GM21515 (cell line): ENCODE measurements at regions not wholly inside any gene's neighbourhood (a gene's known extent, or its start where the extent isn't known, plus 50 kb on each side); places are given as distances from the start of the nearest gene placed in this dataset.
A peak's percentile ranks its signal among the peaks of the same experiment; 100 is the strongest.
"Not testable (repeated sequence)": the region's sequence is repeated elsewhere in the genome, so short reads cannot be mapped to it uniquely, and the experiment has no call there.

Experiments used
- ATAC-seq: cut with Tn5 transposase; IDR thresholded peaks from one replicate; pipeline ENCODE4 v1.9.1; 2021; ENCODE audit not compliant: unreplicated experiment

DNA sequence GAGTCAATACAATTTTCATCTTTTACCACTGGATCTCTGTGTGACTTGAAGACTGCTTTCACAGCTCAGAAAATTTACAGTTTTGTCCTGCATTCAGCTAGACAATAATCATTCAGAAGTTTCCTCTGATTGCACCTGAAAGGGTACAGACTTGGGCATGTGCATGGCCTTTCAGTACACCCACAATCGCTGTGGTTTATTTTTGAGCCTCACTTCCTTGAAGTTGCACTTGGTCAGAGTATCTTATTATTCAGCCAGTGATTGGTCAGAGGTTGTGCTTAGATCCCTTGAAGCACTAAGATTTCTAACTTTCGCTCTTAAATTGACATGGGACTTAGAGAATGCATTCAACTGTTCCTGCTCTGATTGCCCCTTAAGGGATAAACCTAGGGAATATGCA lies 508.2 kb downstream of the FAM181B start:
- ATAC-seq, result no peak

DNA sequence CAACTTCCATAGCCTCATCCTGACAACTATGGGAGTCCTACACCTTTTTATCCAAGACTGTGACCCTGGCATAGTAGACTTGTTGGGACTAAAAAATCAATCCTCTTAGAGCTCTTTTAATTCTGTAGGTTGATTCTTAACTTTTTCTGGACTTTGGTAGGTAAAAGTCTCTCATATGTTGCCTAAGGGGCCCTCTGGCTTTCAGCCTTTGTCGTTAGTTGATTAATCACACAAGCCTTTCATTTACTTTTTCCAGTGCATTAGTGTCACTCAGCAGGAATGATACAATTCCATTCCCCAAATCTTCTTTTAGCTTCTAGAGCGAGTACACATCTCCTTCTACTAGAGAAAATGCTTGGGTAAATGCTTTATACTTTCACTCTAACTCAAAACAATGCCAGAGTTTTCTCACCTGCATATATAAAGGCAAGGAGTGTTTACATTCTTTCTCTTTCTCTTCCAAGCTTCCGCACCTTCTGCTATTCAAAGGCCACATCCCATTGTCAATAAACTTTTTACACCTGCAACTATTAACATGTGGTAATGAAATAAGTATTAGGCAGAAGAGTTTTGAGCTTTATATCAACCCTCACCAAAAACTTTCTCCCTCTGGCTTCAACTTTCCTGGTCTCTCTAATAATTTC lies 516.6 kb downstream of the FAM181B start:
- no peak for ATAC-seq

DNA sequence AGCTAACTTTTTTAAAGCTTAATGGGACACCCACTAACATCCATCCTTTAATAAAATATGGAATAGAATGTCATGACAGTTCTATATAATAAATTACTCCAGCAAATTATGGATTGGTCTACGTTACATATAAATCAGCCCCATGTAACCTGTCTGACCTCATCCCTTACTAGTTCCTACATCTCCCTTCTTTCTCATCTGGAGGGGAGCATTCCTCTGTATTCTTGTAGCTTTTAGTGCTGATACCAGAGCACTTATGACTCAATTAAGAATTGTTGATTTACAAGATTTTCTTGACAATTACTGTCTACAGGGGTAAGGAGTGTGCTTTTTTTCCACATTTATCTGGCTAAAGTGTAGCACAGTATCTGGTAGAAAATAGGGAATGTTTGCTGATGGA lies 523.7 kb downstream of the FAM181B start:
- ATAC-seq, result no peak

- ATAC-seq, result no peak
Measured at GRCh38 chr11:82195283-82195682, 538.4 kb downstream of the FAM181B start.

GRCh38 chr11:82194521-82194920 lies 539.1 kb downstream of the FAM181B start:
- ATAC-seq, result peak; percentile 66

DNA sequence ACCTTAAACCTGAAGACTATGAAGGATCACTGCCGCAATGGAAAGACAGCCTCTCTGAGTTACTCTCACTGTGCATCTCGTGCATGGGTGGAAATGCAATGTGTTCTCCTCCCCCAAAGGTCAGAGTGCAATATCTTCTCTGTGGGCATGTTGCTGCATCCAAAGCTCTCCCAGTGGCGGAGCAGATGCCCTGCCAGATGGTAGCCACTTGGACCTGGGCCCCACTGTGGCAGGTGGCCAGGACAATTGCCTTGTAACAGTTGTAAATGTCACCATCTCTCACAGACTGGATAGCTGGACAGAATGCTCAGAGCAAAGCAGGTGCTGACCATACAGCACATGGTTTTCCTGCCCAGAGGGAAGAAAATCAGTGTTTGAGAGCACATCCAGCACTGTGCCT lies 542.0 kb downstream of the FAM181B start:
- ATAC-seq, result no peak

- no peak for ATAC-seq
Measured at GRCh38 chr11:82185925-82186324, 547.7 kb downstream of the FAM181B start.

- no peak for ATAC-seq
Measured at GRCh38 chr11:82184966-82185365, 548.7 kb downstream of the FAM181B start.

- no peak for ATAC-seq
Measured at GRCh38 chr11:82183346-82183745, 550.3 kb downstream of the FAM181B start.

- ATAC-seq, result not testable (repeated sequence)
Measured at GRCh38 chr11:82182697-82183096, 551.0 kb downstream of the FAM181B start.

- ATAC-seq, result not testable (repeated sequence)
Measured at GRCh38 chr11:82181796-82182195, 551.9 kb downstream of the FAM181B start.

- ATAC-seq, result no peak
Measured at GRCh38 chr11:82176945-82177344, 556.7 kb downstream of the FAM181B start.

DNA sequence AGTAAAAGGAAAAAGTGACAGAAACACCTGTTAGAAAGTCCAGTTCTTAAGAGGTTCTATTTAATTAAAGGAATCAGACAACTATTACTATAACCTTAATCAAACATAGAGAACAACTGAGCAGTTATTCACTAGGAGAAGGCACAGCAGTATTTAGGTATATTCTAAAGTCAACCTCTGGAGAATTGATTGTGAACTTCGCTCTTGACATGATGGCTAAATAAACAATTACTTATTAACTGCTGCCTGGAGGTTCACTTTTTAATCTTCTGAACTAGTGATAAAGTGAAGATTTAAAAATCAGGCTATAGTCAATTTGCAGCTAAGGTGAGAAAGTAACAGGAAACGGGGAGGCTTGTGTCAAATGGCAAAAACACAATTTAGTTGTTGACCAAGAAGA lies 557.3 kb downstream of the FAM181B start:
- no peak for ATAC-seq

DNA sequence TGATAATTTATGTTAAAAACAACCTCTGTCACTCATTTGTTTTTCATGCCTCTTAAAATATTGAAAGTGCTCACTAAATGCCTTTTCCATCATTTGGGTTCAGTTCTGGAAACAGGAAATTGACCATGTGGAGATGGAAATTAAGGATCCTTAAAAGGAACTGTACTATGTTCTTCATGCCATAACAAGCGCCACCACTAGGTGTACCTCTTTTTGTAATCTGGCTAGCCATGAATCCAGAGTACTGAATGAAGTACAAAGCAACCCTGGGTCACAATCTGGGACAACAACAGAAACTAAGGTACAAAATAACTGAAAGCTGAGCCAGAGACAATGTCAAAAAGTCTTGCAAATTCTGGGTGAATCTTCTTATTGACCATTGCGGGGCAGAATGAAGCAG lies 559.1 kb downstream of the FAM181B start:
- no peak for ATAC-seq

DNA sequence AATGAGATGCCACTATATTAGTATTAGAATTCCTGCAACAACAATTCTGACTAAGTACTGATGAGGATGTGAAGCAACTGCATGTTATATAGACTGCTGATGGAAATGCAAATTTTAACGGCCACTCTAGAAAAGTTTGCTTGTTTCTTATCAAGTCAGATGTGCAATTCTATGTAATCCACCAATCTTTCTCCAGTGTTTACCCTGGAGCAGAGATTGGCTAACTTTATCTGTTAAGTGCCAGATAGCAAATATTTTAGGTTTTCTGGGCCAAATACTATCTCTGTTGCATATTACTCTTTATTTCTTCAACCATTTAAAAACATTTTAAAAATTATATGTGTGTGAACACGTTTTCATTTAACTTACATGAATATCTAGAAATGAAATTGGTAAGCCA lies 586.9 kb downstream of the FAM181B start:
- ATAC-seq, result no peak

- no peak for ATAC-seq
Measured at GRCh38 chr11:82118946-82119345, 614.7 kb downstream of the FAM181B start.

GRCh38 chr11:82117362-82117761 lies 616.3 kb downstream of the FAM181B start:
- no peak for ATAC-seq

GRCh38 chr11:82105331-82105998 lies 628.2 kb downstream of the FAM181B start:
- no peak for ATAC-seq

DNA sequence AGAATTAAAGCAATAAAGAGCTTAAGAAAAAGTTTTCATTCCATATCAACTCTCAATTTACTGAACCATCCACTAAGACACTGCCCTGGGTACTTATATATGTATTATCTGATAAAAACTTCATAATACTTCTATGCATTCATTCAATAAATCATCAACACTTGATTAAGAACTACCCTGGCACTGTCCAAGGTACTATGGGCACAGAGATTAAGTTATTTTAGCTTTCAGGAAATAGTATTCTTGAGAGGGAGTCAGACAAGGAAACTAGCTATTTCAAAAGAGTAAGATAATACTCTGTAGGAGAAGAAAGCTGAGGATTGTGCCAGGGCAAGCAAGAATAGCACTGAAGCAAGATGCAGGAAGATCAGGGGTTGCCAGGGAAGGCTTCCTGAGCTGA lies 640.8 kb downstream of the FAM181B start:
- ATAC-seq, result no peak

GRCh38 chr11:82089426-82089825 lies 644.2 kb downstream of the FAM181B start:
- ATAC-seq, result no peak

DNA sequence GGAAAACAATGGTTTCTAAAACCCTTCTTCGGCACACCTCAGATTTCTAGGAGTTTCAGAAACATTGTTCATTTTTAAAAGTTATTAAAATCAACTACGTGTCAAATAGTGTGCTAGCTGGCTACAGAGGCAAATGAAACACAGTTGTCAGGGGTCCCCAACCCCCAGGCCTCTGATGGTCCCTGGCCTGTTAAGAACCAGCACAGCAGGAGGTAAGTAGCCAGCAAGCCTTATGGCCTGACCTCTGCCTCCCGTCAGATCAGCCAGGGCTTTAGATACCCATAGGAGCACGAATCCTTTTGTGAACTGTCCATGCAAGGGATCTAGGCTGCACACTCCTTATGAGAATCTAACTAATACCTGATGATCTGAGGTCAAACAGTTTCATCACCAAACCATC lies 648.2 kb downstream of the FAM181B start:
- ATAC-seq, result no peak

DNA sequence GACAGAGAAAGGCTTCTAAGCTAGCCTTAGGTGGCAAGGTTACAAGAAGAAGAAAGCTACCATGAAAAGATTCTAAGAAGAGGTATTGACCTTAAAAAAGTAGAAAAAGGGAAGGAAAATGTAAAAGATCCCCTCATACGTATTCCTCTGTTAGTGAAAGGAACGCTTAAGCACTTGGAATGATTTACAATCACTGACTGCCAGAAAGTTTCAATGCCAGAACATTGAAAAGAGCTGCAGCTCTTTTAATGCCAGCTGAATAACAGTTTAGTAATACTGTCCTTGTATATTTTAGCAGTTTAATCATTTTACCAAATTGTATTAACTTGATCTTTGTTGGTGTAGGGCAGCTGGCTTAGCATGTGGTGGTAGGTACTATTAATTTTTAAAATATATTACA lies 650.7 kb downstream of the FAM181B start:
- no peak for ATAC-seq

- ATAC-seq, result no peak
Measured at GRCh38 chr11:82080160-82080559, 653.5 kb downstream of the FAM181B start.
